ENCODE measurements at regions not wholly inside any gene's neighbourhood (a gene's known extent, or its start where the extent isn't known, plus 50 kb on each side); places are given as distances from the start of the nearest gene placed in this dataset.

- no peaks in the 10 kb centered on the region for H3K4me1 ChIP-seq
- no peaks in the 10 kb centered on the region for H3K27me3 ChIP-seq
- H3K36me3 ChIP-seq = no peaks in the 10 kb centered on the region
- ATAC-seq = no peak
- intact Hi-C loops (cut with DNase I) = no loop called here
- no peaks in the 10 kb centered on the region for H3K9me3 ChIP-seq
- H3K27ac ChIP-seq = no peak overlapping the region
- no peak overlapping the region for H3K4me3 ChIP-seq
- TF ChIP-seq, protein P1, sequence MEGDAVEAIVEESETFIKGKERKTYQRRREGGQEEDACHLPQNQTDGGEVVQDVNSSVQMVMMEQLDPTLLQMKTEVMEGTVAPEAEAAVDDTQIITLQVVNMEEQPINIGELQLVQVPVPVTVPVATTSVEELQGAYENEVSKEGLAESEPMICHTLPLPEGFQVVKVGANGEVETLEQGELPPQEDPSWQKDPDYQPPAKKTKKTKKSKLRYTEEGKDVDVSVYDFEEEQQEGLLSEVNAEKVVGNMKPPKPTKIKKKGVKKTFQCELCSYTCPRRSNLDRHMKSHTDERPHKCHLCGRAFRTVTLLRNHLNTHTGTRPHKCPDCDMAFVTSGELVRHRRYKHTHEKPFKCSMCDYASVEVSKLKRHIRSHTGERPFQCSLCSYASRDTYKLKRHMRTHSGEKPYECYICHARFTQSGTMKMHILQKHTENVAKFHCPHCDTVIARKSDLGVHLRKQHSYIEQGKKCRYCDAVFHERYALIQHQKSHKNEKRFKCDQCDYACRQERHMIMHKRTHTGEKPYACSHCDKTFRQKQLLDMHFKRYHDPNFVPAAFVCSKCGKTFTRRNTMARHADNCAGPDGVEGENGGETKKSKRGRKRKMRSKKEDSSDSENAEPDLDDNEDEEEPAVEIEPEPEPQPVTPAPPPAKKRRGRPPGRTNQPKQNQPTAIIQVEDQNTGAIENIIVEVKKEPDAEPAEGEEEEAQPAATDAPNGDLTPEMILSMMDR (IDR thresholded peaks at IDR 0.05) = no peak
- DNase-seq = no peak
These were observed 1433.2 kb downstream of the LRFN5 start for GRCh38 chr14:43039881-43040280.

DNA sequence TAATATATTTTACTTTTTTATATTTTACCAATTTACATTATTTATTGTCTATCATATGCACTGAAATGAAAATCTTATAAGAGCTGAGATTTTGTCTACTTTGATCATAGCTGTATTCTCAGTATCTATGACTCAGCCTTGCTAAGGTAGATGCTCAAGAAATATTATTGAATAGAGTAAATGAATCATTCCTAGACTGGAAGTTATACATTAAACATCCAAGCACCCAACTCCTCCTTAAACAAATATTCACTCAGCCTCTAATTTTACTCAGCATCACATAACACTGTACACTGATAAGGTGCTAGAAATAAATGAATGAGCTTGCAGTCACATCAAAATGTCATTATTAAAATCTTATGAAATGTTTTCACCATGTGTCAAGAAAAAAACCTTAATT is 1424.9 kb downstream of the LRFN5 start:
- Histone ChIP-seq H3K27me3 (no peaks in the 10 kb centered on the region), H3K4me1 (no peaks in the 10 kb centered on the region), H3K27ac (no peak overlapping the region), H3K4me3 (no peak overlapping the region), H3K9me3 (no peaks in the 10 kb centered on the region), H3K36me3 (no peaks in the 10 kb centered on the region)
- ATAC-seq (no peak), DNase-seq (no peak)
- intact Hi-C loops (cut with DNase I) = no loop called here
- TF ChIP-seq, protein P1 (IDR thresholded peaks at IDR 0.05) = no peak

DNA sequence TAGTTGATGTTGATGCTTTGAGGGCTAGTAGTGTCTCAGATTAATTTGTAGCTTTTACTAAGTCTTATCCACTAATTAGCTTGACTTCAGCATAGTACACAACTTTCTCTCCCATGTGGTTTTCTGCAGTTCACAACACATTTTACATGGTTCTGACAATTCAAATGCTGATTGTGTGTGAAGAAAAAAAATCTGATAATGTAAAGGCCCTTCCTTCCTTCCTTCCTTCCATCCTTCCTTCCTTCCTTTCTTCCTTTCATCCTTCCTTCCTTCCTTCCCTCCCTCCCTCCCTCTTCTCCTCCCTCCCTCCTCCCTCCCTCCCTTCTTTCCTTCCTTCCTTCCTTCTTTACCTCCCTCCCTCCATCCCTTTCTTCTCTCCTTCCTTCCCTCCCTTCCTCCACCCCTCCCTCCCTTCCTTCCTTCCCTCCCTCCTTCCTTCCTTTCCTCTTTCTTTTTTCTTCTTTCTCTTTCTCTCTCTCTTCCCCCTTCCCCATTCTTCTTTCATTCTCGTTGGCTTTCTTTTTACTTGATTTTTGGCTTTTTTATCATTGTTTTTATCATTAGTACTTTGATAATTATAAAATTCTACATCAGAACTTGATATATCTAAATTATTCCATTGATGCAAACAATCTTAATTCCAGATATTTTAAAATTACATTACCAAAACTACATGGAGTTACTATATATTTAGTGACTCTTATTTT is 1415.6 kb downstream of the LRFN5 start:
- intact Hi-C loops (cut with DNase I) = no loop called here
- TF ChIP-seq, protein P1 (IDR thresholded peaks at IDR 0.05) = no peak
- DNase-seq (no peak), ATAC-seq (no peak)
- Histone ChIP-seq H3K4me3 (no peak overlapping the region), H3K27ac (no peak overlapping the region), H3K9me3 (peaks cover 0 to 14% of the 10 kb centered on the region in 2 donors), H3K4me1 (no peaks in the 10 kb centered on the region), H3K36me3 (no peaks in the 10 kb centered on the region), H3K27me3 (no peaks in the 10 kb centered on the region)

GRCh38 chr14:43019826-43020225 is 1413.2 kb downstream of the LRFN5 start:
- H3K4me3 ChIP-seq = no peak overlapping the region
- peaks cover 0 to 18% of the 10 kb centered on the region in 2 donors for H3K9me3 ChIP-seq
- no peak overlapping the region for H3K27ac ChIP-seq
- intact Hi-C loops (cut with DNase I) = no loop called here
- TF ChIP-seq, protein P1 (IDR thresholded peaks at IDR 0.05) = no peak
- ATAC-seq = no peak
- H3K4me1 ChIP-seq = no peaks in the 10 kb centered on the region
- no peaks in the 10 kb centered on the region for H3K27me3 ChIP-seq
- DNase-seq = no peak
- no peaks in the 10 kb centered on the region for H3K36me3 ChIP-seq

DNA sequence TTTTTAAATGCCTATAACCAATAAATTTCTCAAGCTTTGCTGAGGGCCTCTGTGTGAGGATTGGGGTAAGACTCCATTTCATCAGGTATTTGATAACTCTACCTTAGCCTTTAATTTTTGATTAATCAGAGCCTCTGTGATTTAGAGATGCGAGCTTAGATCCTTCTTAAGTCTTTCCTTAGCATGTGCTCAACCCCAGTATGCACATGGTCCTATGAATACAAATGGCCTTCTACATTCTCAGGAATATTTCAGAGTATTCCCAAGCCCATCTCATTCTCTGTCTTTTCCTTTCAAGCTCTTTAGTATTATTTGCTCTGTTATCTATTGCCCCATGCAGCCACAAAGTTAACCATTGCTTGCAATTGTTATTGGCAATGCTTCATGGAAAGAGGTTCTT is 1407.7 kb downstream of the LRFN5 start:
- H3K4me1 ChIP-seq = no peaks in the 10 kb centered on the region
- peaks cover 3 to 15% of the 10 kb centered on the region in 2 donors for H3K9me3 ChIP-seq
- intact Hi-C loops (cut with DNase I) = no loop called here
- TF ChIP-seq, protein P1 (IDR thresholded peaks at IDR 0.05) = no peak
- ATAC-seq (no peak), DNase-seq (no peak)
- no peak overlapping the region for H3K27ac ChIP-seq
- no peak overlapping the region for H3K4me3 ChIP-seq
- H3K27me3 ChIP-seq = no peaks in the 10 kb centered on the region
- no peaks in the 10 kb centered on the region for H3K36me3 ChIP-seq
